ENCODE measurements at regions not wholly inside any gene's neighbourhood (a gene's known extent, or its start where the extent isn't known, plus 50 kb on each side); places are given as distances from the start of the nearest gene placed in this dataset.

GRCh38 chr18:41155025-41155424 lies 800.0 kb upstream of the PIK3C3 start:
- TF ChIP-seq CTCF (IDR thresholded peaks at IDR 0.05; ENCODE audit: low read depth, low read length, poor library complexity, severe bottlenecking) (no peak), EZH2phosphoT487 (IDR thresholded peaks at IDR 0.05; ENCODE audit: borderline replicate concordance, low read length) (no peak)

Measured in DOHH2 (cell line).